Parathyroid adenoma (tissue), 2 donors: ENCODE measurements at regions not wholly inside any gene's neighbourhood (a gene's known extent, or its start where the extent isn't known, plus 50 kb on each side); places are given as distances from the start of the nearest gene placed in this dataset.

Experiments
- H2AFZ ChIP-seq: fragments of 300-600 bp; sonication (generic); one replicate; pipeline ENCODE4 v1.7.0; 2017; ENCODE audit warnings: antibody characterized with exemption, mild to moderate bottlenecking
- H3K27ac ChIP-seq: fragments of 300-600 bp; sonication (generic); one replicate; pipeline ENCODE4 v1.7.0; 2017
- H3K27me3 ChIP-seq: fragments of 300-600 bp; sonication (generic); one replicate; pipeline ENCODE4 v1.7.0; 2017; ENCODE audit warnings: low read length; ENCODE audit not compliant: control insufficient read depth, insufficient read depth
- H3K36me3 ChIP-seq: fragments of 300-600 bp; sonication (generic); one replicate; pipeline ENCODE4 v1.7.0; 2017; ENCODE audit warnings: low read length; ENCODE audit not compliant: control insufficient read depth, insufficient read depth
- H3K4me1 ChIP-seq: fragments of 300-600 bp; sonication (generic); one replicate; pipeline ENCODE4 v1.7.0; 2017; ENCODE audit warnings: control low read depth
- H3K4me2 ChIP-seq: fragments of 300-600 bp; sonication (generic); one replicate; pipeline ENCODE4 v1.7.0; 2017; ENCODE audit warnings: low read length
- H3K4me3 ChIP-seq: fragments of 300-600 bp; sonication (generic); one replicate; pipeline ENCODE4 v1.7.0; 2017; ENCODE audit warnings: low read depth, low read length
- H3K79me2 ChIP-seq: fragments of 300-600 bp; sonication (generic); one replicate; pipeline ENCODE4 v1.7.0; 2017; ENCODE audit warnings: control low read depth
- H3K9ac ChIP-seq: fragments of 300-600 bp; sonication (generic); one replicate; pipeline ENCODE4 v1.7.0; 2017; ENCODE audit warnings: mild to moderate bottlenecking
- H3K9me3 ChIP-seq: fragments of 300-600 bp; sonication (generic); one replicate; pipeline ENCODE4 v1.7.0; 2017; ENCODE audit warnings: low read length; ENCODE audit not compliant: control insufficient read depth
- CTCF ChIP-seq: fragments of 300-600 bp; sonication (generic); IDR thresholded peaks from one replicate; pipeline ENCODE4 v1.7.0; 2017; ENCODE audit warnings: antibody characterized with exemption, mild to moderate bottlenecking
- donor health status: primary hyperparathyroidism.

GRCh38 chr3:73718326-73719110 is 93.8 kb upstream of the PDZRN3 start:
- Histone ChIP-seq H2AFZ (no peak overlapping the region), H3K27ac (no peak overlapping the region), H3K4me2 (peak overlapping the region; percentile 5), H3K27me3 (no peaks in the 10 kb centered on the region), H3K4me3 (no peak overlapping the region), H3K4me1 (no peaks in the 10 kb centered on the region), H3K36me3 (no peaks in the 10 kb centered on the region), H3K9me3 (no peaks in the 10 kb centered on the region), H3K9ac (no peak overlapping the region), H3K79me2 (no peaks in the 10 kb centered on the region)
- no peak for TF ChIP-seq CTCF

- Histone ChIP-seq H2AFZ (no peak overlapping the region), H3K27ac (no peak overlapping the region), H3K36me3 (no peaks in the 10 kb centered on the region), H3K9me3 (no peaks in the 10 kb centered on the region), H3K27me3 (no peaks in the 10 kb centered on the region), H3K4me3 (no peak overlapping the region), H3K79me2 (no peaks in the 10 kb centered on the region), H3K4me1 (no peaks in the 10 kb centered on the region), H3K9ac (no peak overlapping the region), H3K4me2 (no peak overlapping the region)
- no peak for TF ChIP-seq CTCF
These were observed 91.7 kb upstream of the PDZRN3 start for GRCh38 chr3:73716418-73716817.

- H3K27ac ChIP-seq, result no peak overlapping the region
- no peaks in the 10 kb centered on the region for H3K27me3 ChIP-seq
- no peak overlapping the region for H3K4me3 ChIP-seq
- no peak for TF ChIP-seq CTCF
- H2AFZ ChIP-seq, result no peak overlapping the region
- no peak overlapping the region for H3K9ac ChIP-seq
- no peaks in the 10 kb centered on the region for H3K9me3 ChIP-seq
- no peaks in the 10 kb centered on the region for H3K79me2 ChIP-seq
- peaks cover 10% of the 10 kb centered on the region for H3K4me1 ChIP-seq
- H3K36me3 ChIP-seq, result no peaks in the 10 kb centered on the region
- peak overlapping the region; percentile 26 for H3K4me2 ChIP-seq
These were observed 85.6 kb upstream of the PDZRN3 start for GRCh38 chr3:73710340-73710739.

GRCh38 chr3:73709712-73710111 is 85.0 kb upstream of the PDZRN3 start:
- no peaks in the 10 kb centered on the region for H3K27me3 ChIP-seq
- no peak overlapping the region for H3K4me3 ChIP-seq
- H2AFZ ChIP-seq, result no peak overlapping the region
- H3K79me2 ChIP-seq, result no peaks in the 10 kb centered on the region
- peaks cover 10% of the 10 kb centered on the region for H3K4me1 ChIP-seq
- H3K4me2 ChIP-seq, result peak overlapping the region; percentile 26
- H3K9ac ChIP-seq, result no peak overlapping the region
- H3K27ac ChIP-seq, result no peak overlapping the region
- no peak for TF ChIP-seq CTCF
- H3K9me3 ChIP-seq, result no peaks in the 10 kb centered on the region
- no peaks in the 10 kb centered on the region for H3K36me3 ChIP-seq

- no peaks in the 10 kb centered on the region for H3K27me3 ChIP-seq
- H3K9ac ChIP-seq, result no peak overlapping the region
- H3K4me2 ChIP-seq, result no peak overlapping the region
- no peak overlapping the region for H3K27ac ChIP-seq
- no peaks in the 10 kb centered on the region for H3K9me3 ChIP-seq
- H3K79me2 ChIP-seq, result no peaks in the 10 kb centered on the region
- TF ChIP-seq CTCF, result no peak
- H3K4me3 ChIP-seq, result no peak overlapping the region
- peaks cover 10% of the 10 kb centered on the region for H3K4me1 ChIP-seq
- no peaks in the 10 kb centered on the region for H3K36me3 ChIP-seq
- no peak overlapping the region for H2AFZ ChIP-seq
These were observed 84.2 kb upstream of the PDZRN3 start for GRCh38 chr3:73708956-73709355.
